ENCODE measurements at regions not wholly inside any gene's neighbourhood (a gene's known extent, or its start where the extent isn't known, plus 50 kb on each side); places are given as distances from the start of the nearest gene placed in this dataset.

- TF ChIP-seq ZNF8 (CRISPR knock-in tag; IDR thresholded peaks at IDR 0.05) (no peak), RARB (CRISPR knock-in tag; IDR thresholded peaks at IDR 0.05) (no peak), BACH2 (CRISPR knock-in tag; IDR thresholded peaks at IDR 0.05; ENCODE audit: borderline replicate concordance) (no peak)
Measured at GRCh38 chr4:33045334-33045733, 2325.2 kb downstream of the PCDH7 start.

Data from SK-N-SH treated with all-trans-retinoic acid at 6 μM for 48 hours (cell line).